HG03469 (cell line): ENCODE measurements at regions not wholly inside any gene's neighbourhood (a gene's known extent, or its start where the extent isn't known, plus 50 kb on each side); places are given as distances from the start of the nearest gene placed in this dataset.

Experiments used
- ATAC-seq: cut with Tn5 transposase; IDR thresholded peaks from one replicate; pipeline ENCODE4 v1.9.1; 2021; ENCODE audit warnings: mild to moderate bottlenecking, moderate library complexity, moderate number of reproducible peaks; ENCODE audit not compliant: unreplicated experiment

DNA sequence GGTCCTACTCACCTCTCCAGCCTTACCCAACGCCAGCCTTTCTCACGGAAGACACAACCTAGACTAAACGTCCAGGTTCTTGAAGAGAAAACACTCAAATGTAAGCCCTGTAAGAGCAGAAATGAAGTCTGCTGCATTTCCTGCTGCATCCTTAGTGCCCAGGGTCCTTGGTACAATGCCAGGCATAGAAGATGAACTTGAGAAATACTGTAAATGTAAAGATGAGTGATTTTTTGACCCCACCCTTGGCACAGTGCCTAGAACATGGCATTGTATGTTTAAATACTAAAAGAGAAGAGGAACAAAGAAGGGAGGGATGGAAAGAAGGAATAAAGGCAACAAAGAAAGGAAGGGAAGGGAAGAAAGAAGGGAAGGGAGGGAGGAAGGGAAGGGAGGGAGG, 514.6 kb downstream of the MED13L start:
- no peak for ATAC-seq

DNA sequence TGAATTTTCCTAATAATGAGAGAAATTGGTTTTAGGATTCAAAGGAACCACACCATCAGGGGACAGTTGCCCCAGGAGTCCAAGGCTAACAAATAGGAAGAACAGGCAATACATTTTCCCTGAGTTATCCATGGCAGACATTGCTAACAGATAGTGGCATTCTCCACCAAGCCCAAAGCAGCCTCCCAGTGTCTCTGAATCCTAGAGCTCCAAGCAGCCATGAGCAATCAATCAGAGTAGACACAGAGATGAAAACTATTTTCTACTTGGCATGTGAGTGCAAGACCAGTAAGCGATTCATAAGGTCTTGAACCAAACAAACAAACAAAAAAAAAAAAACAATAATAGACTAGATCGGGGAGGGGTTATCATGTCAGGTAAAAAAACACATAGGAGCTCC, 515.7 kb downstream of the MED13L start:
- no peak for ATAC-seq

GRCh38 chr12:115760231-115760630, 517.3 kb downstream of the MED13L start:
- ATAC-seq: no peak

DNA sequence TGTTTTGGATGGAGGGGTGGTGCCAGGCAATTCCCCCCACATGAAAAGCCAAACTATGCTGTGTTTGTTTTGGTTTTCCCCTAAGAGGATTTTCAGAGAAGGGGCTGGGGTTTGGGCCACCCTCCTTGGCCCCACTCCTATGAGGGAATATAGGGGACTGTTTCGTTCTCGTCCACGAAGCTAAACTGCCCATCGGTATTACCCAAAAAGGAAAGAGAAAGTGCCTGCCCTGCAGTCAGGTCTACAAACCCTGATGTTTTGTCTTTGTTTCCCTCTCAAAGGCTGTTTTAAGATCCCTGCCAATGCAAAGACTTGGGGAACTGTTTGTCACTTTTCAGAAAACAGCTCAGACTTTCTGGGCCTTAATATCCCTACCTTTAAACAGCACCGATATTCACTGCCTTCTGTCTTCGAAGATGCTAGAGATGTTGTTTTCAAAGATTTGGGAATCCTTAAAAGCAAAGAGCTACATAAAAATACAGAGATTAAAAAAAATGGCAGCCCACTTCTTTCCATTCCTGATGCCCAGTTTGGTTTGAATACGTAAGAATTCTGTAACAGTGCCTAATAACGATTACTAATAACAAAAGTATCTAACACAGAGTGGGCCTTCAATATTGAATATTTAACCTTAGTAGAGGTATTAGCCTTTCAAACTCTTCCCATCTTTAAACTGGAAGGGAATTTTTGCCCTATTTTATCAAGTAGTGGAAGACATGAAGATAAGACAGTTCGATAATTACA, 518.4 kb downstream of the MED13L start:
- no peak for ATAC-seq

DNA sequence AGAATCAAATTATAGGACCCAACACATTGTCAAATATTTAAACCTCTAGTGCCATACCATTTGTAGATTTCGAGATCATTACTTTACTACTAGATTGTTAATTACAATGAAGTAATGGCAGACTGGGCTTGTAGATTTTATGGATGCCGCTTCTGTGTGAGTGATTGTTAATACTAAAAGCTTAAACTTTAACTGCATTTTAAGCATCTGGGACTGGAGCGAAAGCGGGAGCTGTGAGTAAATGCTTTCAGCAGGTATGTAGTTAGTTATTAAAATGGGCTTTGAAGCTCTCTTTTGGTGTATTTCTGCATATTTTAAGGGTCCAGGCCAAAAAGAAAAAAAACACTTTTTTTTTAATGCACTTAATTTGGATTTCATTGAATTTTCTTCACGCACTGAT, 519.3 kb downstream of the MED13L start:
- ATAC-seq: no peak

DNA sequence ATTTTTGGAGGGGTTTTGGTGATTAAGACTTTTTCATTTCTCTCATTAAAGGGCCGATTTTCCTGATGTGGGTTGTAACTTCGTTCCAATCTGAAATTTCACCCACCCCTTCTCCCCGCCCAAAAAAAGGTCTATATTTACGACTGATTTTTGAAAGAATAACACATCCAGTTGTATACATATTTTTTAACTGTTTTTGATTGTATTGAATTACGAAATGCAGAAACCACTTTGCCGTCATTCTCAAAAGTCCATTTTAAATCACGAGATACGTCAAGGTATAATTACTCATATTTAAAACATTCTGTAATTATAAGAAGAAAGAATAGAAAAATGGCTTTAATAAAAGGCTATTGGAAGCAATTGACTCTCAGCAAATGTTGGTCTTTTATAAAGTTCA, 520.7 kb downstream of the MED13L start:
- no peak for ATAC-seq

DNA sequence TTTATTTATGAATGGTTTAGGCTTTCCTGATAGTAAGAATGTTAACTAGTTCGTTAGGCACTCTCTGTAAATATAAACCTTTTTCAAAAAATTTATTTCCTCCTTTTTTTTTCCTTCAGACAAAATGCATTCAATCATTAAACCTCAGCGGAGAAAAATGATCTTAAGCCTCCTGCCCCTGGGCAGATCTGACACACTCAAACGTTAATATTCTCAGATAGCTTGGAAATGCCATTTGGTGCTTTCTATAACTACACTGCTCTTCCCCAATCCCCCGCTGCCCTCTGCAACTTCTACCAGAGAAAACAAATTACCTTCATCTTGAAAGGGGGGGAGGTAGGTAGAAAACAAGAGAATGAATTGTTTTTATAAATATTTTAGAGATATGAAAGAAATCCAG, 521.2 kb downstream of the MED13L start:
- ATAC-seq: no peak

GRCh38 chr12:115755725-115756085, 521.8 kb downstream of the MED13L start:
- ATAC-seq: no peak

- ATAC-seq: no peak
Observed at GRCh38 chr12:115755061-115755724, 522.3 kb downstream of the MED13L start.

DNA sequence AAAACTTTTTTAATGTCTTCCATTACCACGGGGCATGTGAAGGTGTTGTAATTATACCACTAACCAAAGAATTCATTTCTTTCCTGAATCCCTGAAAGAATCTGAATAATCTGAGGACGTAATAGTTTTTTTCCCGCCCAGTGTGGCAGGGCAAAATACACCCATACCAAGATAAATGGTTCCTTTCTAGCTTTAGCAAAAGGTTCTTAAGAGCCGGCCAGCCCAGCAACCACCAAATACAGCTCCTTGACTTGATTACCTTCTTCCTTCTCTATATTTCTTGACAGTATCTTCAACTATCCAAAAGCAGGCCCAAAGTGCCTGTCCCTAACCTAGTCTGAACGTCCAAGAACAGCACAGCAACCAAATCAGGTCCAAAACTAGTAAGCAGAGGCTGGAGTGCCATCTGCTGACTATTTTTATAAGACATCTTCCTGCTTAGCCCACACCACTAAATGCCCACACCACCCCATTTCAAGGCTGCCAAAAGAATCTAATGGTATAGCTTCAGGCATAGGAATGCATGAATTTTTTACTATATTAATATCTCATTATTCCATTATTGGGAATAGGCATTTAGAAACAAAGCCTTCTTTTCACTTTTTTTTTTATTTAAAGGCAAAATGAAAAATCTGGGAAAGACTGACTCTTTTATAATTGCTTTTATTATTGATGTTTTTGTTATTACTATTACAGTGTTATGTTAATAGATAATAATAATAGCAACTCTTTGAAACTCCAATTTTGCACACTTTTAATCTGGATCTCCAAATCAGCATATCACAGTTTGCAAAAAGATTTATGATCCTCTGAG, 524.4 kb downstream of the MED13L start:
- ATAC-seq: no peak

- no peak for ATAC-seq
Observed at GRCh38 chr12:115752156-115752555, 525.3 kb downstream of the MED13L start.

GRCh38 chr12:115750340-115750739, 527.2 kb downstream of the MED13L start:
- ATAC-seq: no peak

- no peak for ATAC-seq
Observed at GRCh38 chr12:115749071-115749841, 528.2 kb downstream of the MED13L start.

- ATAC-seq: no peak
Observed at GRCh38 chr12:115740586-115741155, 536.8 kb downstream of the MED13L start.

GRCh38 chr12:115737895-115738294, 539.6 kb downstream of the MED13L start:
- no peak for ATAC-seq

DNA sequence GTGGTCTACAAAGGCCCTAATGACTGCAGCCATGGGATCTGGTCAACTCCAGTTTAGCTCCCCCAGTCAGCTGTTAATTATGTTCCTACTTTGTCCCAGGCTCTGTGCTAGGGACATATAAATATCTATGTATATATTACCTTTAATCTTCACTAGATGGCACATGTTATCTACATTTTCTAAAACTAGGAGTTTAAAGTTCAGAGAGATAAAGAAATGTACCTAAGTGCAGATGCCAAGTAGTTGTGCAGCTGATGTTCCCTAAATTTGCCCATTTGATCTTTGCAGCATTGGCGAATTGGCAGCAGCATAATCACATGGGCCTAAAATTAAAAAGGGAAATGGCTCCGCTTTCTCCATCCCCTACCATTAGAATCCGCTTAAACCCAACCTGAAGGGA, 541.1 kb downstream of the MED13L start:
- no peak for ATAC-seq

DNA sequence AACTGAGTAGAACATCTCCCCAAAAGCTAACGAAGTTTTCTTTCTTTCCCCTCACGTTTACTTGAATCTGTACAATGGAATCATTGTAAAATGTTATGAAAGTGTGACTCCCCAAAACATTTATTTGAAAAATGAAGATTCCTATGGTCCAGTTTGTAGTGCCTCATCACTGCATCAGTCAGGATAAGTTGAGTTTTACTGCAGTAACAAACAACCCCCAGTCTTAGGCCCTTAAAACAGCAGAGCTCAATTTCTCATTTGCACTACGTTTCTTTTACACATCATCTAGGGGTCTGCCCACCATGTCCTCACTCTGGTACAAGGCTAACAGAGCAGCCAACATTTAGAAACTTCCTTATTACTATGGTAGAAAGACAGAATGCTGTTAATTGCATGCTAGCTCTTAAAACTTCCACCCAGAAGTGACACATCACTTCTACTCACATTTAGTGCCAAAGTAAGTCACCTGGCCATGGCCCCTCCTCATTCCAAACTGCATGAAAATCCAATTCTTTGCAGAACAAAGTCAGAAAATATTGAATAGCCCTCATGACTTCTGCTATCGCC, 546.4 kb downstream of the MED13L start:
- ATAC-seq: no peak

DNA sequence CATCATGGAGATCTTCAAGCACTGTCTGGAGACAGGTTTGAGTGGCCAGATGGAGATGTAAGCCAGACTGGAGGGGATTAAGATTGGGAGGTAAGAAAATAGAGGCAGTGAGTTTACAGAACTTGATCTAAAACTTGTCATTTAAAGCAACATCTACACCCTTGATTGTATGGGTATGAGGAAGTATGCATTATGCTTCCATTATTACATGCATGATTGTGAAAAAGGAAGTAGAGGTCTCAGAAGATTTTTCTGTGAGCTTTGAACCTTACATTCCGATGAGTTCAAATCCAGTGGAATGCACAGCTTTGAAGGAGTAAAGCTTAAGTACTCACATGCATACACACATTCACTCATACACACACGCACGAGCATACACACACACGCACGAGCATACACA, 550.8 kb downstream of the MED13L start:
- ATAC-seq: no peak

- no peak for ATAC-seq
Observed at GRCh38 chr12:115722181-115722580, 555.3 kb downstream of the MED13L start.

- ATAC-seq: no peak
Observed at GRCh38 chr12:115716551-115716950, 560.9 kb downstream of the MED13L start.
